PFSK-1 (cell line): ENCODE measurements at regions not wholly inside any gene's neighbourhood (a gene's known extent, or its start where the extent isn't known, plus 50 kb on each side); places are given as distances from the start of the nearest gene placed in this dataset.

Experiments used
- FOXP2 ChIP-seq: optimal IDR thresholded peaks from 2 replicates; pipeline ENCODE3; 2011; ENCODE audit warnings: borderline replicate concordance, control low read depth, inconsistent platforms; ENCODE audit not compliant: insufficient read depth; ENCODE audit errors: extremely low read length, extremely low read depth
- POLR2AphosphoS5 ChIP-seq: IDR thresholded peaks from 2 replicates; pipeline ENCODE4 v1.6.1; 2012; ENCODE audit warnings: low read depth, mild to moderate bottlenecking, control low read depth, low read length, moderate library complexity
- REST ChIP-seq, 2 experiments: IDR thresholded peaks; 2 replicates each; pipeline versions ENCODE4 v1.6.1 to v1.8.0; 2011 to 2012; ENCODE audit warnings: low read depth in 2 of 2, low read length in 2 of 2, control low read depth in 1 of 2, inconsistent platforms in 1 of 2, mild to moderate bottlenecking in 1 of 2, moderate library complexity in 1 of 2; ENCODE audit not compliant: insufficient read depth in 1 of 2
- SIN3A ChIP-seq: IDR thresholded peaks from 2 replicates; pipeline ENCODE4 v1.6.1; 2012; ENCODE audit warnings: mild to moderate bottlenecking, low read length, moderate library complexity, borderline replicate concordance; ENCODE audit not compliant: insufficient read depth
- TAF1 ChIP-seq: IDR thresholded peaks from 2 replicates; pipeline ENCODE4 v1.6.1; 2012; ENCODE audit warnings: low read length, control low read depth, borderline replicate concordance; ENCODE audit not compliant: insufficient read depth

GRCh38 chr12:116687888-116688287, 50.0 kb downstream of the SPRING1 start:
- no peak for TF ChIP-seq TAF1
- no peak for TF ChIP-seq REST (IDR thresholded peaks at IDR 0.05; ENCODE audit: insufficient read depth in 1 of 2, low read depth in 2 of 2, low read length in 2 of 2)
- TF ChIP-seq POLR2AphosphoS5, result no peak
- TF ChIP-seq FOXP2, result no peak
- no peak for TF ChIP-seq SIN3A

GRCh38 chr12:116684891-116685290, 53.0 kb downstream of the SPRING1 start:
- TF ChIP-seq SIN3A, result no peak
- TF ChIP-seq TAF1, result no peak
- no peak for TF ChIP-seq FOXP2
- no peak for TF ChIP-seq REST (IDR thresholded peaks at IDR 0.05; ENCODE audit: insufficient read depth in 1 of 2, low read depth in 2 of 2, low read length in 2 of 2)
- no peak for TF ChIP-seq POLR2AphosphoS5

- TF ChIP-seq SIN3A (no peak), FOXP2 (no peak), TAF1 (no peak), REST (IDR thresholded peaks at IDR 0.05; ENCODE audit: insufficient read depth in 1 of 2, low read depth in 2 of 2, low read length in 2 of 2) (no peak), POLR2AphosphoS5 (no peak)
These were observed 60.6 kb downstream of the SPRING1 start for GRCh38 chr12:116677202-116677661.

- TF ChIP-seq REST (IDR thresholded peaks at IDR 0.05; ENCODE audit: insufficient read depth in 1 of 2, low read depth in 2 of 2, low read length in 2 of 2), result peak in 1 of 2 experiments; percentile 47; a peak in 1 of 4 replicates
- no peak for TF ChIP-seq FOXP2
- TF ChIP-seq POLR2AphosphoS5, result peak; percentile 32; the same call in 1 of the 2 replicates
- no peak for TF ChIP-seq TAF1
- TF ChIP-seq SIN3A, result no peak
These were observed 62.3 kb downstream of the SPRING1 start for GRCh38 chr12:116675339-116676107.
